GM19397 (cell line): ENCODE measurements at regions not wholly inside any gene's neighbourhood (a gene's known extent, or its start where the extent isn't known, plus 50 kb on each side); places are given as distances from the start of the nearest gene placed in this dataset.
"Not testable (repeated sequence)": the region's sequence is repeated elsewhere in the genome, so short reads cannot be mapped to it uniquely, and the experiment has no call there.

Source experiments
- ATAC-seq: cut with Tn5 transposase; IDR thresholded peaks from one replicate; pipeline ENCODE4 v1.9.1; 2021; ENCODE audit warnings: mild to moderate bottlenecking, moderate library complexity; ENCODE audit not compliant: unreplicated experiment

DNA sequence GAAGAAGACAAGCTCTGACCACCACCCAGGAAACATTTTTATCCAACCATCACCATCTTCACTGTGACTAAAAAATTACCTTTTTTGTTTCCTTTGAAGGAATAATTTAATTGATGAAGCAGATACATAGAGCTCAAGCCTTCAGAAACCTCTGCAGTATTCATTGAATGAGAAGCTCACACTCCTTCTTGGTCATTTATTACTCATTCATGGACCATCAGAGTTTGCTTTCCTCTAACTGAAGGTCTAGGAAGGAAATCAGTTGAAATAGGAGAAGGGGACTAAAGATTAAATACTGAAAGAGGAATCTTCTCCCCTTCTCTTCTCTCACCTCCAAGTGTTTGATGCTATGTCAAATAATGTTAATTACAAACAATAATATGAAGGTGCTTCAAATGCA is 290.6 kb upstream of the KLF3 start:
- ATAC-seq, result no peak

DNA sequence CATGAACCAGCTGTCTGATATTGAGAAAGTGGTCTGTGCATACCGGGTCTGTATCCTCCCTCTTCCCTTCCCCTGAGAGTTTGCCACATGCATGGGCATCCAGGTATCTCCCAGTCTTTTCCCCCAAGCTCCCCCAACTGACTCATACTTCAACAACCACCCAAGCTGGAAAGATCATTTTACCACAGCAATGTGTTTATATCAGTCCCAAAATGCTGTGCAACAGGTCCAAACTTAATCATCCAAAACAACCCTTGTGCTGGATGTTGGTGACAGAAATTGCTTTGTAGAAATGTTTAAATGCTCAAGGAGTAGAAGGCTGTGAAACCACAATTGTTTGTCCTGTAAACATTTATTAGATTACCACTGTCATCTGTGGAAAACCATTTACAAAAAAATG is 286.8 kb upstream of the KLF3 start:
- ATAC-seq, result no peak

GRCh38 chr4:38378478-38378877 is 285.5 kb upstream of the KLF3 start:
- no peak for ATAC-seq

DNA sequence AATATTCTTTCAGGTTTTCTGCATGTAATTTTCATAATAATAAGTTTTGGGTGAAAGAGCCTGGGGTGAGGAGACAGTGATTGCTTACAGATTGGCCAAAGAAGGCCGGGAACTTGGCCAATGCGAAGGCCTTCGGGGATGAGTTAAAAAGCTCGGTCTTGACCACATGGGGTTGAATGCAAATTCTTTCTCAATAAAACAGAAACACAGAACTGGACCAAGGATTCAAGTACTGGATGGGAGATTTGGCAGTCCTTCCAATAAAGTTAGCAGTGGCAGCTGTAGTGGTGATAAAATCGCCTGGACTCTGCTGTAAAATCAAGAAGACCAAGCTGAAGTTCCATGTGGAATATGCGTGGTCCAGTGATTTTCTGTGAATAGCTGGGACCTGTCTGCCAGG is 282.2 kb upstream of the KLF3 start:
- ATAC-seq, result no peak

- ATAC-seq, result no peak
Measured at GRCh38 chr4:38382520-38382919, 281.5 kb upstream of the KLF3 start.

DNA sequence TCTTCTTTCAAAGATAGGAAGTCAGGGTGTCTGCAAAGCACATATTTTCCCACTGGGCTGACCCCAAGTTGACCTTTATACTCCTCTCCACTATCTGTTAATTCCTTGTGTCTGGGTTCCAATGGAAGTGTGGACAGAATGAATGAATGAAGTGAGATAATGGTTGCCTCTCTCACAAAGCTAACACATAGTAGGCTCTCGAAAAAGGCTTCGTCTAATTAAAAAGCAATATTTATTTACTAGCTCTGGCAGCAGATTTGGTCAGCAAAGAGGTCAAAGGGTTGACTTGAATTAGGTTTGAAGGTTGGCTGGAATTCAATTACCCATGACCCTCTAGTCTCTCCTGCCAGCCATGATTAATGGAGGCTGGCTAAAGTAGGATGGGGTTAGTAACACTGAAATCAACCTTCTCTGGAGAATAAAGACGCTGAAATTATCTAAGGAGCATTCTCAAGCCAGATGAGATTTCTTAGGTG is 280.3 kb upstream of the KLF3 start:
- ATAC-seq, result no peak

- no peak for ATAC-seq
Measured at GRCh38 chr4:38385093-38386004, 278.6 kb upstream of the KLF3 start.

- ATAC-seq, result no peak
Measured at GRCh38 chr4:38386005-38386551, 277.9 kb upstream of the KLF3 start.

DNA sequence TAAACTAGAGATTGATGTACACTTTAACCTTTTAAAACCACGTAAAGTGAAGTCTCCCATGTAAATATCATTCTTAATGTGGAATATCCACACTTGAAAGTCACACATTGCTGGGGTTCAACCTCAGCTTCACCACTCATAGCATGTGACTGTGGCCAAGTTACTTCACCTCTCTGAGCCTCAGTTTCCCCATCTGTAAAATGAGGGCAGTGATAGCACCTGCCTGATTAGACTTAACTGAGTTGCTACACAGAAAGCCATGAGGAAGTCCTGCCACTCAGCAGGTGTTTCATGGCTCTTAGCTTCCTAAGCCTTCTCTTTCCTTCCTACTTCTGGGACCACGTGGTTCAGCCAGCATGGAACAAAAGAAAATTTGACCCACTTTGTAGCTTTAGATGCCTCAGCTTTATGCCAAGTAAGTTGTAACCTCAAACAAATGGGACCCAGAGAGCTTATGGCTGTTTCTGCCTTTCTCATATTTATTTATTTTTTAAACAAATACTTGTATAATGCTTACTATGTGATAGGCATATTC is 277.3 kb upstream of the KLF3 start:
- no peak for ATAC-seq

DNA sequence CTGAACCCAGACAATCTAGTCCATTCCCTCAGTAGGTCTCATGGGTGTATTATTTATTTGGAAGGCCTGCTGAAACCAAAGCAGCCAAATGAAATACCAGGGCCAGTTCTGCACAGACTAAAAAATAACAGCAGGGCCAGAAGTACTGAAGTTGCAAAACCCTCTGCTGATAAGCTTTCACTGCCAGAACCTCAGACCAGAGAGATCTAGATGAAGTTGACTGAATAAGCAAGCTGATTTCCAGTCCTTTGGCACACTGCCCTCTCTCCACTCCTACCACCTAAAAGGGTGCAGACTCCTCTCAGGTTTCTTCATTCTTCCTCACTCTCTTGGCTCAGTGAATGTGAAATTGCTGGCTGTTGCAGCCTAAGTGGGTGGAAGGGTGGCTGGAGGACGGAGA is 276.7 kb upstream of the KLF3 start:
- ATAC-seq, result no peak

- ATAC-seq, result no peak
Measured at GRCh38 chr4:38387819-38388218, 276.2 kb upstream of the KLF3 start.

- ATAC-seq, result not testable (repeated sequence)
Measured at GRCh38 chr4:38388907-38389306, 275.1 kb upstream of the KLF3 start.

- no peak for ATAC-seq
Measured at GRCh38 chr4:38390969-38391545, 272.9 kb upstream of the KLF3 start.

DNA sequence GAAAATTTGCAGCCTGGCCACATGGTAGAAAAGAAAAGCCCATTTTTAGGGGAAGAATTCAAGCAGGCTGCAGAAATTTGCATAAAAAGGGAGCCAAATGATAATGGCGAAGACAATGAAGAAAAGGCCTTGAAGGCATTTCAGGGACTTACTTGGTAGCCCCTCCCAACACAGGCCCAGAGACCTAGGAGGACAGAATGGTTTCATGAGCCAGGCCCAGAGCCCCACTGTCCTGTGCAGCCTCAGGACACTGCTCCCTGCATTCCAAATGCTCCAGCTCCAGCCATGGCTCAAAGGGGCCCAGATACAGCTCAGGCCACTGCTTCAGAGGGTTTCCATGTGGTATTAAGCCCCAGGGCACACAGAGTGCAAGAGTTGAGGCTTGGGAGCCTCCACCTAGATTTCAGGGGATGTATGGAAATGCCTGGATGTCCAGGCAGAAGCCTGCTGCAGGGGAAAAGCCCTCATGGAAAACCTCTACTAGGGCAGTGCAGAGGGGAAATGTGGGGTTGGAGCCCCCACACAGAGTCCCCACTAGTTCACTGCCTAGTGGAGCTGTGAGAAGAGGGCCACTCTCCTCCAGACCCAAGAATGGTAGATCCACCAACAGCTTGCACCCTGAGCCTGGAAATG is 271.7 kb upstream of the KLF3 start:
- no peak for ATAC-seq

GRCh38 chr4:38396091-38396490 is 267.9 kb upstream of the KLF3 start:
- no peak for ATAC-seq

- ATAC-seq, result no peak
Measured at GRCh38 chr4:38396845-38397547, 267.0 kb upstream of the KLF3 start.

DNA sequence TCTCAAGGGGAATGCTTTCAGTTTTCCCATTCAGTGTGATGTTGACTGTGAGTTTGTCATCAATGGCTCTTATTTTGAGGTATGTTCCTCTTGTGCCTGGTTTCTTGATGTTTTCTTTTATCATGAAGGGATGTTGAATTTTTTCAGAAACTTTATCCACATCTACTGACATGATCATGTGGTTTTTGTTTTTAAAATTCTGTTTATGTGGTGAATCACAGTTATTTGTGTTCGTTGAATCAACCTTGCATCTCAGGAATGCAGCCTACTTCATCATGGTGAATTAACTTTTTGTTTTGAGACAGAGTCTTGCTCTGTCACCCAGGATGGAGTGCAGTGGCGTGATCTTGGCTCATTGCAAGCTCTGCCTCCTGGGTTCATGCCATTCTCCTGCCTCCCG is 263.1 kb upstream of the KLF3 start:
- no peak for ATAC-seq

- ATAC-seq, result no peak
Measured at GRCh38 chr4:38406243-38406642, 257.8 kb upstream of the KLF3 start.

GRCh38 chr4:38409852-38410251 is 254.1 kb upstream of the KLF3 start:
- no peak for ATAC-seq

GRCh38 chr4:38411092-38411491 is 252.9 kb upstream of the KLF3 start:
- no peak for ATAC-seq
